ENCODE measurements at regions not wholly inside any gene's neighbourhood (a gene's known extent, or its start where the extent isn't known, plus 50 kb on each side); places are given as distances from the start of the nearest gene placed in this dataset.

- TF ChIP-seq CTCF (IDR thresholded peaks at IDR 0.05): no peak
- no peak overlapping the region for H3K27ac ChIP-seq
- H3K4me3 ChIP-seq: no peak overlapping the region
- no peak for DNase-seq (ENCODE audit: low spot score)
Measured at GRCh38 chr5:53378590-53379247, 101.7 kb upstream of the FST start.

GRCh38 chr5:53386341-53386740 is 94.1 kb upstream of the FST start:
- DNase-seq (ENCODE audit: low spot score): no peak
- H3K4me3 ChIP-seq: no peak overlapping the region
- H3K27ac ChIP-seq: no peak overlapping the region
- TF ChIP-seq CTCF (IDR thresholded peaks at IDR 0.05): no peak

GRCh38 chr5:53389093-53389492 is 91.3 kb upstream of the FST start:
- DNase-seq (ENCODE audit: low spot score): no peak
- no peak overlapping the region for H3K27ac ChIP-seq
- no peak overlapping the region for H3K4me3 ChIP-seq
- TF ChIP-seq CTCF (IDR thresholded peaks at IDR 0.05): no peak

- H3K4me3 ChIP-seq: no peak overlapping the region
- TF ChIP-seq CTCF (IDR thresholded peaks at IDR 0.05): no peak
- no peak overlapping the region for H3K27ac ChIP-seq
- DNase-seq (ENCODE audit: low spot score): no peak
Measured at GRCh38 chr5:53392073-53392472, 88.4 kb upstream of the FST start.

- H3K27ac ChIP-seq: no peak overlapping the region
- no peak for TF ChIP-seq CTCF (IDR thresholded peaks at IDR 0.05)
- DNase-seq (ENCODE audit: low spot score): no peak
- H3K4me3 ChIP-seq: no peak overlapping the region
Measured at GRCh38 chr5:53394808-53395207, 85.6 kb upstream of the FST start.

GRCh38 chr5:53397141-53397757 is 83.2 kb upstream of the FST start:
- no peak overlapping the region for H3K4me3 ChIP-seq
- H3K27ac ChIP-seq: no peak overlapping the region
- no peak for DNase-seq (ENCODE audit: low spot score)
- no peak for TF ChIP-seq CTCF (IDR thresholded peaks at IDR 0.05)

GRCh38 chr5:53397845-53398244 is 82.6 kb upstream of the FST start:
- Histone ChIP-seq H3K4me3 (no peak overlapping the region), H3K27ac (no peak overlapping the region)
- TF ChIP-seq CTCF (IDR thresholded peaks at IDR 0.05): no peak
- DNase-seq (ENCODE audit: low spot score): no peak
